ENCODE measurements at regions not wholly inside any gene's neighbourhood (a gene's known extent, or its start where the extent isn't known, plus 50 kb on each side); places are given as distances from the start of the nearest gene placed in this dataset.
"Not testable (repeated sequence)": the region's sequence is repeated elsewhere in the genome, so short reads cannot be mapped to it uniquely, and the experiment has no call there.

GRCh38 chr22:49671331-49672013, 156.2 kb downstream of the BRD1 start:
- Mint-ChIP-seq H3K9me3 (no peaks in the 10 kb centered on the region), H3K27ac (no peak overlapping the region), H3K4me3 (peak overlapping the region; percentile 33), H3K27me3 (ENCODE audit: low read depth) (peaks cover 25% of the 10 kb centered on the region), H3K4me1 (ENCODE audit: low read depth) (peaks cover 19% of the 10 kb centered on the region), H3K36me3 (ENCODE audit: low read depth) (no peaks in the 10 kb centered on the region)
- DNase-seq, result no peak
- intact Hi-C loops (cut with micrococcal nuclease), result no loop called here
- CTCF ChIA-PET, result no interaction called here

- Mint-ChIP-seq H3K27me3 (ENCODE audit: low read depth) (peaks cover 25% of the 10 kb centered on the region), H3K4me1 (ENCODE audit: low read depth) (peaks cover 19% of the 10 kb centered on the region), H3K27ac (no peak overlapping the region), H3K36me3 (ENCODE audit: low read depth) (no peaks in the 10 kb centered on the region), H3K4me3 (peak overlapping the region; percentile 33), H3K9me3 (no peaks in the 10 kb centered on the region)
- CTCF ChIA-PET, result interaction anchor here (1.2 kb wide), 1 partner anchor 31 kb away, joined by 3 read pairs; no protein-coding TSS in a partner anchor
- intact Hi-C loops (cut with micrococcal nuclease), result no loop called here
- peak; percentile 22 for DNase-seq
These were observed 157.0 kb downstream of the BRD1 start for GRCh38 chr22:49670456-49671330.

- peak overlapping the region; percentile 38 for H3K4me3 Mint-ChIP-seq
- intact Hi-C loops (cut with micrococcal nuclease); H3K36me3 Mint-ChIP-seq (ENCODE audit: low read depth); H3K27ac Mint-ChIP-seq; DNase-seq; H3K9me3 Mint-ChIP-seq: not testable (repeated sequence)
- CTCF ChIA-PET, result interaction anchor here (0.7 to 1.2 kb wide), 3 partner anchors 13 to 119 kb away, joined by 3 to 4 read pairs (median 3); no protein-coding TSS in a partner anchor
- H3K27me3 Mint-ChIP-seq (ENCODE audit: low read depth), result peaks cover 25% of the 10 kb centered on the region
- H3K4me1 Mint-ChIP-seq (ENCODE audit: low read depth), result peaks cover 19% of the 10 kb centered on the region
These were observed 157.7 kb downstream of the BRD1 start for GRCh38 chr22:49669969-49670455.

GRCh38 chr22:49669427-49669968, 158.2 kb downstream of the BRD1 start:
- not testable (repeated sequence) for H3K27ac Mint-ChIP-seq
- peak overlapping the region; percentile 38 for H3K4me3 Mint-ChIP-seq

GRCh38 chr22:49668402-49668801, 159.3 kb downstream of the BRD1 start:
- H3K9me3 Mint-ChIP-seq, result no peaks in the 10 kb centered on the region
- no peaks in the 10 kb centered on the region for H3K36me3 Mint-ChIP-seq (ENCODE audit: low read depth)
- no peak for DNase-seq
- no peak overlapping the region for H3K4me3 Mint-ChIP-seq
- CTCF ChIA-PET, result no interaction called here
- H3K4me1 Mint-ChIP-seq (ENCODE audit: low read depth), result peaks cover 19% of the 10 kb centered on the region
- no peak overlapping the region for H3K27ac Mint-ChIP-seq
- peaks cover 25% of the 10 kb centered on the region for H3K27me3 Mint-ChIP-seq (ENCODE audit: low read depth)
- intact Hi-C loops (cut with micrococcal nuclease), result no loop called here

More at GRCh38 chr22:49669427-49669968, 158.2 kb downstream of the BRD1 start:
- H3K9me3 Mint-ChIP-seq; H3K36me3 Mint-ChIP-seq (ENCODE audit: low read depth); DNase-seq; intact Hi-C loops (cut with micrococcal nuclease): not testable (repeated sequence)
- CTCF ChIA-PET, result interaction anchor here (0.7 to 1.2 kb wide), 3 partner anchors 13 to 120 kb away, joined by 3 to 4 read pairs (median 3); no protein-coding TSS in a partner anchor
- Mint-ChIP-seq H3K27me3 (ENCODE audit: low read depth) (peaks cover 25% of the 10 kb centered on the region), H3K4me1 (ENCODE audit: low read depth) (peaks cover 19% of the 10 kb centered on the region)

- peak overlapping the region; percentile 15 for H3K4me3 Mint-ChIP-seq
- CTCF ChIA-PET, result interaction anchor here (0.9 kb wide), 1 partner anchor 35 kb away, joined by 3 read pairs; no protein-coding TSS in a partner anchor
- H3K4me1 Mint-ChIP-seq (ENCODE audit: low read depth), result peaks cover 19% of the 10 kb centered on the region
- no peaks in the 10 kb centered on the region for H3K36me3 Mint-ChIP-seq (ENCODE audit: low read depth)
- no peak overlapping the region for H3K27ac Mint-ChIP-seq
- peak; percentile 40 for DNase-seq
- H3K27me3 Mint-ChIP-seq (ENCODE audit: low read depth), result peaks cover 25% of the 10 kb centered on the region
- no peaks in the 10 kb centered on the region for H3K9me3 Mint-ChIP-seq
- intact Hi-C loops (cut with micrococcal nuclease), result no loop called here
These were observed 160.4 kb downstream of the BRD1 start for GRCh38 chr22:49667236-49667635.

- Mint-ChIP-seq H3K4me3 (peak overlapping the region; percentile 15), H3K27me3 (ENCODE audit: low read depth) (peaks cover 17% of the 10 kb centered on the region), H3K36me3 (ENCODE audit: low read depth) (no peaks in the 10 kb centered on the region), H3K4me1 (ENCODE audit: low read depth) (peaks cover 13% of the 10 kb centered on the region), H3K27ac (no peak overlapping the region), H3K9me3 (no peaks in the 10 kb centered on the region)
- CTCF ChIA-PET, result interaction anchor here (0.9 kb wide), 1 partner anchor 36 kb away, joined by 3 read pairs; no protein-coding TSS in a partner anchor
- no peak for DNase-seq
- intact Hi-C loops (cut with micrococcal nuclease), result no loop called here
These were observed 161.4 kb downstream of the BRD1 start for GRCh38 chr22:49666146-49666809.

- CTCF ChIA-PET, result no interaction called here
- H3K9me3 Mint-ChIP-seq, result no peaks in the 10 kb centered on the region
- no peak for DNase-seq
- H3K27me3 Mint-ChIP-seq (ENCODE audit: low read depth), result peaks cover 12% of the 10 kb centered on the region
- H3K4me3 Mint-ChIP-seq, result no peak overlapping the region
- no peaks in the 10 kb centered on the region for H3K36me3 Mint-ChIP-seq (ENCODE audit: low read depth)
- H3K4me1 Mint-ChIP-seq (ENCODE audit: low read depth), result peaks cover 9% of the 10 kb centered on the region
- intact Hi-C loops (cut with micrococcal nuclease), result no loop called here
- H3K27ac Mint-ChIP-seq, result no peak overlapping the region
These were observed 162.8 kb downstream of the BRD1 start for GRCh38 chr22:49664891-49665290.

GRCh38 chr22:49664371-49664881, 163.2 kb downstream of the BRD1 start:
- no peak for DNase-seq
- H3K36me3 Mint-ChIP-seq (ENCODE audit: low read depth), result no peaks in the 10 kb centered on the region
- H3K4me3 Mint-ChIP-seq, result no peak overlapping the region
- CTCF ChIA-PET, result no interaction called here
- peaks cover 7% of the 10 kb centered on the region for H3K27me3 Mint-ChIP-seq (ENCODE audit: low read depth)
- no peak overlapping the region for H3K27ac Mint-ChIP-seq
- H3K4me1 Mint-ChIP-seq (ENCODE audit: low read depth), result peaks cover 9% of the 10 kb centered on the region
- intact Hi-C loops (cut with micrococcal nuclease), result no loop called here
- H3K9me3 Mint-ChIP-seq, result no peaks in the 10 kb centered on the region

GRCh38 chr22:49663823-49664222, 163.8 kb downstream of the BRD1 start:
- CTCF ChIA-PET, result no interaction called here
- intact Hi-C loops (cut with micrococcal nuclease), result no loop called here
- DNase-seq, result no peak
- Mint-ChIP-seq H3K4me1 (ENCODE audit: low read depth) (peaks cover 9% of the 10 kb centered on the region), H3K27ac (no peak overlapping the region), H3K27me3 (ENCODE audit: low read depth) (peaks cover under 1% of the 10 kb centered on the region), H3K9me3 (no peaks in the 10 kb centered on the region), H3K36me3 (ENCODE audit: low read depth) (no peaks in the 10 kb centered on the region), H3K4me3 (no peak overlapping the region)

GRCh38 chr22:49663311-49663711, 164.4 kb downstream of the BRD1 start:
- no peak for DNase-seq
- H3K36me3 Mint-ChIP-seq (ENCODE audit: low read depth), result no peaks in the 10 kb centered on the region
- H3K9me3 Mint-ChIP-seq, result no peaks in the 10 kb centered on the region
- intact Hi-C loops (cut with micrococcal nuclease), result no loop called here
- CTCF ChIA-PET, result no interaction called here
- H3K4me3 Mint-ChIP-seq, result no peak overlapping the region
- no peaks in the 10 kb centered on the region for H3K27me3 Mint-ChIP-seq (ENCODE audit: low read depth)
- H3K27ac Mint-ChIP-seq, result no peak overlapping the region
- peaks cover 9% of the 10 kb centered on the region for H3K4me1 Mint-ChIP-seq (ENCODE audit: low read depth)

GRCh38 chr22:49662681-49663080, 165.0 kb downstream of the BRD1 start:
- DNase-seq, result no peak
- Mint-ChIP-seq H3K36me3 (ENCODE audit: low read depth) (no peaks in the 10 kb centered on the region), H3K27ac (no peak overlapping the region), H3K4me1 (ENCODE audit: low read depth) (peaks cover 13% of the 10 kb centered on the region), H3K4me3 (no peak overlapping the region), H3K27me3 (ENCODE audit: low read depth) (no peaks in the 10 kb centered on the region), H3K9me3 (no peaks in the 10 kb centered on the region)
- intact Hi-C loops (cut with micrococcal nuclease), result no loop called here
- CTCF ChIA-PET, result no interaction called here

All from activated naive CD4-positive, alpha-beta T cell treated with anti-CD3 and anti-CD28 coated beads for 36 hours (primary cell).